ENCODE measurements at regions not wholly inside any gene's neighbourhood (a gene's known extent, or its start where the extent isn't known, plus 50 kb on each side); places are given as distances from the start of the nearest gene placed in this dataset.
"Not testable (repeated sequence)": the region's sequence is repeated elsewhere in the genome, so short reads cannot be mapped to it uniquely, and the experiment has no call there.

DNA sequence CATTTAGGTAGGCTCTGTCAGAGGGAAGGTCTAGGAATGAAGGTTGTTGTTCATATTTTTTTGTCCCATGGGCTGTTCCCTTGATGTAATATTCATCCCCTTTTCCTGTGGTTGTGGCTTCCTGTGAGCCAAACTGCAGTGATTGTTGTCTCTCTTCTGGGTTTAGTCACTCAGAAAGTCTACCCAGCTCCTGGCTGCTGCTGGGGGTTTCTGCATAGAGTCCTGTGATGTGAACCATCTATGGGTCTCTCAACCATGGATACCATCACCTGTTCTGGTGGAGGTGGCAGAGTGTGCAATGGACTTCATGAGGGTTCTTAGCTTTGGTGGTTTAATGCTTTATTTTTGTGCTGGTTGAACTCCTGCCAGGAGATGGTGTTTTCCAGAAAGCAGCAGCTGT lies 122.8 kb downstream of the ZC4H2 start:
- no peak for DNase-seq (ENCODE audit: low read depth in 2 of 2)

DNA sequence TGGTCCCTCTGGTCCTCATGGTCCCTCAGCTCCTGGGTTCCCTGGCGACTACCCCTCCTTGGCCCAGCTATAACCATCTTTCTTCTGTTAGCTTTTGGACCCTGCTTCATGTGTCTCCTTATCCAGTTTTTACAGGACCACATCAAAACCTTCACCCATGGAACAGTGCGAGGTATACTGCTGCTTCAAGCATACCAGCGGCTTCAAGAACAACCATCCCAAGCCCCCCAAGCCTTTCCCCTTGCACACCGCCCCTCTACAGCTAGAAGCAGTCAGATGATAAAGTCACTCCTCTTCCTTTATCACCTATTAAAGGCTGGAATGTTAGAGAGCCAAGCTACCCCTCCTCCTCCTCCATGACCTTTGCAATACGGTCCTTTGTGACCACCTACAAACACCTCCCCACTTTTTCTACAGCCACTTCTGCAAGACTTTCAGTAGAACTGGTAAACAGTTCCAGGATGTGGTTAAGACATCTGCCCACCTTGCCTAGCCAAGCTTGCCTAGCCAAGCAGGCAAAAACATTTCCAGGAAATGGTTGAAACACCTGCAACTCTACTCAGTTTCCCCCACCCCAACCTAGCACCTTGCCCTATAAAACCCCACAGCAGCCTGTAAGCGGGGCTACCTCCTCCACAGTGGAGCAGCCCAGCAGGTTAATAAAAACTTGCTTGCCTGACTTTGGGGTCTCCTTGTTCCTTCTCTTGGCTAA lies 125.7 kb downstream of the ZC4H2 start:
- no peak for DNase-seq (ENCODE audit: low read depth in 2 of 2)

- no peak for DNase-seq (ENCODE audit: low read depth in 2 of 2)
These were observed 133.0 kb downstream of the ZC4H2 start for GRCh38 chrX:64843224-64843623.

DNA sequence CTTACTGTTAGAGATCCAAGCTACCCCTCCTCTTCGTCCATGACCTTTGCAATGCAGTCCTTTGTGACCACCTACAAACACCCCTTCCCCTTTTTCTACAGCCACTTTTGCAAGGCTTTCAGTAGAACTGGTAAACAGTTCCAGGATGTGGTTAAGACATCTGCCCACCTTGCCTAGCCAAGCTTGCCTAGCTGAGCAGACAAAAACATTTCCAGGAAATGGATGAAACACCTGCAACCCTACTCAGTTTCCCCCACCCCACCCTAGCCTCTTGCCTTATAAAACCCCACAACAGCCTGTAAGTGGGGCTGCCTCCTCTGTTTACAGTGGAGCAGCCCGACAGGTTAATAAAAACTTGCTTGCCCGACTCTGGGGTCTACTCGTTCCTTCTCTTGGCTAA lies 133.8 kb downstream of the ZC4H2 start:
- DNase-seq (ENCODE audit: low read depth in 2 of 2): no peak

DNA sequence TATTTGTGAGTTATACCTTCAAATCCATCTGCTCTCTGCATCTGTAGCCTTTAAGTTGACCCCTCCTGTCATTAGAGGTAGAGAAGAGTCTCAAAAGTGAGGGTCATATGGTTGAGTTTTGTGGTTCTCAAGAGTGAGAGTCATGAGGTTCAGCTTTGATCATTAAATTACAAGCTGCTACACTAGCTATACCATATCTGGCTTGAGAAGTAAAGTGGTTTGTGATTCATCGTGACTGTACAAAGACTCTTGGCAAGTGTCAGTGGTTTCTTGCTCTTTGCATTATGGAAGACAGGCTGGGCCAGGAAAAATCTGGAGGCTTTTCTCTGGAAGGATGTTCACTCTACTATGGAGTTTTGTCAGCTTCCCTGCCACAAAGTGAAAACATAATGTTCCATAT lies 170.6 kb downstream of the ZC4H2 start:
- no peak for DNase-seq (ENCODE audit: low read depth in 2 of 2)

GRCh38 chrX:64792598-64793337 lies 183.5 kb downstream of the ZC4H2 start:
- DNase-seq (ENCODE audit: low read depth in 2 of 2): no peak

DNA sequence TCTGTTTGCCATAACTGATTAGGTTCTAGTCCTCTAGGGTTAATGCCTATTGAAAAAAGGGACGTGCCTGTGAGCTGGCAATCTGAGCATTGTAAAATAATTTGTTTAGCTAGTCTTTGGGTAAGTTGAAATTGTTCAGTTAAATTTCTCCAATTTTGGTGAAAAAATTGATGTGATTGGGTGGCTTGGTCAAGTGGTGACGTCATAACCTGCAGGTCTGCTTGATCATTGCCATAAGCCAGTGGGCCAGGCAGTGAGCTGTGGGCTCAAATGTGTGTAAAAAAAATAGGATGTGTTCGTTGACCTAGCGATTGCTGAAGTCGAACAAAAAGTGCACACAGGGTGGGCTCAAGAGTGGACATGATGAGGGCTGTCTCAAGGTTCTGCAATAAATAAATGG lies 193.3 kb downstream of the ZC4H2 start:
- DNase-seq (ENCODE audit: low read depth in 2 of 2): no peak

DNA sequence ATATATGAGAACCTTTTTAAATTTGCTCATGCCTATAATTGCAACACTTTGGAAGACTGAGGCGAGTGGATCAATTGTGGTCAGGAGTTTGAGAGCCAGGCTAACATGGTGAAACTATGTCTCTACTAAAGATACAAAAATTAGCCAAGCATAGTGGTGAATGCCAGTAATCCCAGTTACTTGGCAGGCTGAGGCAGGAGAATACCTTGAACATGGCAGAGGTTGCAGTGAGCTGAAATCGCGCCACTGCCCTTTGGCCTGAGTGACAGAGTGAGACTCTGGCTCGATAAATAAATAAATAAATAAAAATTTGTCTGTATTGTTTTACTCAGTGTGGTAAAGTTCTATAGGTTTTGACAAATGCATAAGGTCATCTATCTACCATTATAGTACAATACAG lies 218.2 kb downstream of the ZC4H2 start:
- DNase-seq (ENCODE audit: low read depth in 2 of 2): no peak

GRCh38 chrX:64739792-64740378 lies 236.4 kb downstream of the ZC4H2 start:
- no peak for DNase-seq (ENCODE audit: low read depth in 2 of 2)

- DNase-seq (ENCODE audit: low read depth in 2 of 2): no peak
These were observed 277.9 kb downstream of the ZC4H2 start for GRCh38 chrX:64698317-64698716.

DNA sequence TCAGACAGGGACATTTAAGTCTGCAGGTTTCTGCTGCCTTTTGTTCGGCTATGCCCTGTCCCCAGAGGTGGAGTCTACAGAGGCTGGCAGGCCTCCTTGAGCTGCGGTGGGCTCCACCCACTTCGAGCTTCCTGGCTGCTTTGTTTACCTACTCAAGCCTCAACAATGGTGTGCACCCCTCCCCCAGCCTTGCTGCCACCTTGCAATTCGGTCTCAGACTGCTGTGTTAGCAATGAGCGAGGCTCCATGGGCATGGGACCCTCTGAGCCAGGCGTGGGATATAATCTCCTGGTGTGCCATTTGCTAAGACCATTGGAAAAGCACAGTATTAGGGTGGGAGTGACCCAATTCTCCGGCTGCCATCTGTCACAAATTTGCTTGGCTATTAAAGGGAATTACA lies 280.9 kb downstream of the ZC4H2 start:
- DNase-seq (ENCODE audit: low read depth in 2 of 2): not testable (repeated sequence)

- DNase-seq (ENCODE audit: low read depth in 2 of 2): no peak
These were observed 267.6 kb upstream of the MTMR8 start for GRCh38 chrX:64662876-64663275.

GRCh38 chrX:64657229-64657628 lies 262.0 kb upstream of the MTMR8 start:
- not testable (repeated sequence) for DNase-seq (ENCODE audit: low read depth in 2 of 2)

- DNase-seq (ENCODE audit: low read depth in 2 of 2): peak in 1 of 2 experiments; percentile 1
These were observed 247.2 kb upstream of the MTMR8 start for GRCh38 chrX:64642482-64642881.
